SK-N-SH (cell line): ENCODE measurements at regions not wholly inside any gene's neighbourhood (a gene's known extent, or its start where the extent isn't known, plus 50 kb on each side); places are given as distances from the start of the nearest gene placed in this dataset.

Experiments
- CTCF ChIP-seq: fragments of 200-600 bp; sonication (generic); IDR thresholded peaks from 2 replicates; pipeline ENCODE4 v1.6.1; 2017; ENCODE audit warnings: antibody characterized with exemption, mild to moderate bottlenecking, moderate library complexity
- MEF2A ChIP-seq: IDR thresholded peaks from 2 replicates; pipeline ENCODE4 v1.4.0; 2012; ENCODE audit warnings: low read depth, borderline replicate concordance

GRCh38 chr6:66808771-66809170 lies 1101.7 kb upstream of the EYS start:
- TF ChIP-seq CTCF (no peak), MEF2A (no peak)
